RWPE1 (cell line): ENCODE measurements at regions not wholly inside any gene's neighbourhood (a gene's known extent, or its start where the extent isn't known, plus 50 kb on each side); places are given as distances from the start of the nearest gene placed in this dataset.

Experiments used
- CTCF ChIA-PET: fragments of 350-600 bp; sonication (Branson Sonifier 250); formaldehyde crosslinking; extraction: SDS; loops from one replicate; lab custom pipeline; 2021; lab: Yijun Ruan, JAX
- POLR2A ChIA-PET: fragments of 400-600 bp; formaldehyde crosslinking; extraction: SDS; loops from one replicate; lab custom pipeline; 2020; ENCODE audit warnings: antibody characterized with exemption; ENCODE audit not compliant: low non-redundant PET; lab: Yijun Ruan, JAX
- DNase-seq: peaks from one replicate; pipeline ENCODE4 v3.0.0; 2012; ENCODE audit warnings: low spot score
- H3K27ac ChIP-seq: fragments of 450-650 bp; 2 replicates; pipeline ENCODE4 v1.5.1; 2017
- TF ChIP-seq, protein P1 (sequence below): fragments of 450-650 bp; conservative IDR thresholded peaks from 2 replicates; pipeline ENCODE4 v1.5.1; 2017; ENCODE audit warnings: low read depth, mild to moderate bottlenecking

- H3K27ac ChIP-seq: no peak overlapping the region
- CTCF ChIA-PET: no interaction called here
- no peak for DNase-seq
- TF ChIP-seq, protein P1, sequence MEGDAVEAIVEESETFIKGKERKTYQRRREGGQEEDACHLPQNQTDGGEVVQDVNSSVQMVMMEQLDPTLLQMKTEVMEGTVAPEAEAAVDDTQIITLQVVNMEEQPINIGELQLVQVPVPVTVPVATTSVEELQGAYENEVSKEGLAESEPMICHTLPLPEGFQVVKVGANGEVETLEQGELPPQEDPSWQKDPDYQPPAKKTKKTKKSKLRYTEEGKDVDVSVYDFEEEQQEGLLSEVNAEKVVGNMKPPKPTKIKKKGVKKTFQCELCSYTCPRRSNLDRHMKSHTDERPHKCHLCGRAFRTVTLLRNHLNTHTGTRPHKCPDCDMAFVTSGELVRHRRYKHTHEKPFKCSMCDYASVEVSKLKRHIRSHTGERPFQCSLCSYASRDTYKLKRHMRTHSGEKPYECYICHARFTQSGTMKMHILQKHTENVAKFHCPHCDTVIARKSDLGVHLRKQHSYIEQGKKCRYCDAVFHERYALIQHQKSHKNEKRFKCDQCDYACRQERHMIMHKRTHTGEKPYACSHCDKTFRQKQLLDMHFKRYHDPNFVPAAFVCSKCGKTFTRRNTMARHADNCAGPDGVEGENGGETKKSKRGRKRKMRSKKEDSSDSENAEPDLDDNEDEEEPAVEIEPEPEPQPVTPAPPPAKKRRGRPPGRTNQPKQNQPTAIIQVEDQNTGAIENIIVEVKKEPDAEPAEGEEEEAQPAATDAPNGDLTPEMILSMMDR: no peak
- POLR2A ChIA-PET: no interaction called here
Measured at GRCh38 chr15:96756656-96757055, 426.2 kb downstream of the NR2F2 start.

GRCh38 chr15:96762566-96762965 lies 432.1 kb downstream of the NR2F2 start:
- DNase-seq: no peak
- POLR2A ChIA-PET: no interaction called here

DNA sequence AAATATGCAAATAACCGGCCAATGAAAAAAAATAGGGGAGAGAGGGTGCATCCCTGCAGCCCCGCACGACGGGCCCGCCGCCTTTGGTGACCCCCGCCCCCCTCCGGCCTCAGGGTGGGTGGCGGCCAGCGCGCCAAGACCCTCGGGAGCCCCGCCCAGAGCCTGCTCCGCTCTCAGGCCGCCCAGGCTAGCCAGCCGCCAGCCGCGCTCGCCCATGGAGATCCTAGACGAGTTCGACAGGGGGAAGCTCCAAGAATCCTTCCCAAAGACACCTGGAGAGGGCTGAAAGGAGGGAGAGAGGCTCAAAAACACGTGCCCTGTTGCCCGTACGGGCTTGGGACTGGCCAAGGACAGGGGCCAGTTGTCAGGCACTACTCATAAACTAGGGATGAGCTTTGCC lies 434.0 kb downstream of the NR2F2 start:
- ChIA-PET POLR2A (no interaction called here), CTCF (no interaction called here)
- TF ChIP-seq, protein P1: no peak
- DNase-seq: no peak
- H3K27ac ChIP-seq: no peak overlapping the region

More at GRCh38 chr15:96762566-96762965, 432.1 kb downstream of the NR2F2 start:
- TF ChIP-seq, protein P1: no peak
- no peak overlapping the region for H3K27ac ChIP-seq
- CTCF ChIA-PET: no interaction called here

DNA sequence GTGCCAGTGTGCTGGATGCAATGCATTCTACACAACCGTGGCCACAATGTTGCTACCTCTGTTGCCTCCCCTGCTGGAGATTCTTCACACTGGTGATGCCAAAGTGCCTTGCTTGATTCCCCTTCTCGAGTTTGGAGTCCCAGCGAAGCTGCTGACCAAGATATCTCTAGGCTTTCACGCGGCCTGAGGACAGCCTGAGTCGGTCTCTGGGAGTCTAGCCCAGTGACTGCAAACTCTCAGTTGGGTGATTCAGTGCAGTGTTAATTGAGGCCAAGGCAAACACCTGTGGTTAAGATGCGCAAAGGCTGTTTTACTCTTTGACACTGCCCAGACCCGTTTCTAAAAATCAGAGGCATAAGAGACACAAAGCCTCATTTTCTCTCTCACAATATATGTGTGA lies 434.4 kb downstream of the NR2F2 start:
- TF ChIP-seq, protein P1: no peak
- ChIA-PET POLR2A (no interaction called here), CTCF (no interaction called here)

GRCh38 chr15:96766366-96766765 lies 435.9 kb downstream of the NR2F2 start:
- no peak overlapping the region for H3K27ac ChIP-seq
- TF ChIP-seq, protein P1: no peak
- ChIA-PET POLR2A (no interaction called here), CTCF (no interaction called here)
- no peak for DNase-seq

More for the DNA sequence above, 434.4 kb downstream of the NR2F2 start:
- H3K27ac ChIP-seq: no peak overlapping the region
- DNase-seq: no peak

GRCh38 chr15:96767703-96768434 lies 437.4 kb downstream of the NR2F2 start:
- no peak for DNase-seq
- H3K27ac ChIP-seq: no peak overlapping the region
- TF ChIP-seq, protein P1: no peak
- ChIA-PET POLR2A (no interaction called here), CTCF (no interaction called here)
